SK-N-SH treated with all-trans-retinoic acid at 6 μM for 48 hours (cell line): ENCODE measurements at regions not wholly inside any gene's neighbourhood (a gene's known extent, or its start where the extent isn't known, plus 50 kb on each side); places are given as distances from the start of the nearest gene placed in this dataset.

Experiments used
- ATAC-seq: fragments of 200-7000 bp; cut with Tn5 transposase; 3 replicates; pipeline ENCODE4 v1.9.1; 2020; ENCODE audit warnings: mild to moderate bottlenecking, moderate library complexity
- ARNTL ChIP-seq: fragments of 450-650 bp; formaldehyde crosslinking; IDR thresholded peaks from 2 replicates; pipeline ENCODE4 v1.5.0; 2020; ENCODE audit warnings: low read depth, mild to moderate bottlenecking, moderate library complexity, borderline replicate concordance
- BACH2 ChIP-seq: fragments of 250-450 bp; sonication (Bioruptor Pico); IDR thresholded peaks from 2 replicates; pipeline ENCODE4 v1.9.0; 2021; ENCODE audit warnings: mild to moderate bottlenecking, borderline replicate concordance
- CREB5 ChIP-seq: fragments of 250-450 bp; sonication (Bioruptor Pico); IDR thresholded peaks from 2 replicates; pipeline ENCODE4 v1.5.1; 2020; ENCODE audit warnings: low read depth, mild to moderate bottlenecking, moderate library complexity
- CSDC2 ChIP-seq: fragments of 250-450 bp; sonication (Bioruptor Pico); IDR thresholded peaks from 2 replicates; pipeline ENCODE4 v1.5.0; 2020; ENCODE audit warnings: mild to moderate bottlenecking, moderate library complexity
- CSRNP3 ChIP-seq: fragments of 250-450 bp; sonication (Bioruptor Pico); IDR thresholded peaks from 2 replicates; pipeline ENCODE4 v1.5.1; 2021; ENCODE audit warnings: mild to moderate bottlenecking, moderate library complexity
- GLIS3 ChIP-seq: fragments of 250-450 bp; sonication (Bioruptor Pico); IDR thresholded peaks from 2 replicates; pipeline ENCODE4 v1.5.0; 2020; ENCODE audit warnings: mild to moderate bottlenecking, moderate library complexity
- ISL1 ChIP-seq: fragments of 250-450 bp; sonication (Bioruptor Pico); IDR thresholded peaks from 2 replicates; pipeline ENCODE4 v2.1.2; 2022; ENCODE audit warnings: mild to moderate bottlenecking, moderate library complexity
- OSR1 ChIP-seq: fragments of 250-450 bp; sonication (Bioruptor Pico); IDR thresholded peaks from 2 replicates; pipeline ENCODE4 v1.8.0; 2022; ENCODE audit warnings: moderate library complexity, mild to moderate bottlenecking, inconsistent platforms
- POU6F1 ChIP-seq: fragments of 250-450 bp; sonication (Bioruptor Pico); IDR thresholded peaks from 2 replicates; pipeline ENCODE4 v1.8.0; 2021; ENCODE audit warnings: low read depth, mild to moderate bottlenecking, moderate library complexity, borderline replicate concordance
- PPARA ChIP-seq: fragments of 250-450 bp; sonication (Bioruptor Pico); IDR thresholded peaks from 2 replicates; pipeline ENCODE4 v1.5.0; 2020; ENCODE audit warnings: mild to moderate bottlenecking, borderline replicate concordance
- RARB ChIP-seq: fragments of 250-450 bp; sonication (Bioruptor Pico); IDR thresholded peaks from 2 replicates; pipeline ENCODE4 v1.8.0; 2021; ENCODE audit warnings: mild to moderate bottlenecking, moderate library complexity
- SNAI2 ChIP-seq: fragments of 250-450 bp; sonication (Bioruptor Pico); IDR thresholded peaks from 2 replicates; pipeline ENCODE4 v1.5.0; 2020; ENCODE audit warnings: mild to moderate bottlenecking, moderate library complexity
- TOX ChIP-seq: fragments of 250-450 bp; sonication (Bioruptor Pico); IDR thresholded peaks from 2 replicates; pipeline ENCODE4 v1.8.0; 2021; ENCODE audit warnings: mild to moderate bottlenecking, moderate library complexity, borderline replicate concordance
- ZC3H10 ChIP-seq: fragments of 250-450 bp; sonication (Bioruptor Pico); IDR thresholded peaks from 2 replicates; pipeline ENCODE4 v1.5.1; 2021; ENCODE audit warnings: mild to moderate bottlenecking, moderate library complexity
- ZFP30 ChIP-seq: fragments of 450-650 bp; formaldehyde crosslinking; IDR thresholded peaks from 2 replicates; pipeline ENCODE4 v1.5.0; 2022; ENCODE audit warnings: mild to moderate bottlenecking, moderate library complexity
- ZNF565 ChIP-seq: fragments of 450-650 bp; formaldehyde crosslinking; conservative IDR thresholded peaks from 2 replicates; pipeline ENCODE4 v1.5.0; 2020; ENCODE audit warnings: low read depth, mild to moderate bottlenecking, moderate library complexity
- ZNF8 ChIP-seq: fragments of 450-650 bp; formaldehyde crosslinking; IDR thresholded peaks from 2 replicates; pipeline ENCODE4 v1.5.0; 2020; ENCODE audit warnings: mild to moderate bottlenecking, moderate library complexity
- TF ChIP-seq, protein P1 (sequence below): fragments of 250-450 bp; sonication (Bioruptor Pico); IDR thresholded peaks from 2 replicates; pipeline ENCODE4 v1.8.0; 2020; ENCODE audit warnings: mild to moderate bottlenecking, moderate library complexity, borderline replicate concordance
- TF ChIP-seq, protein P2 (sequence below): fragments of 250-450 bp; sonication (Bioruptor Pico); IDR thresholded peaks from 2 replicates; pipeline ENCODE4 v1.5.0; 2020; ENCODE audit warnings: mild to moderate bottlenecking, moderate library complexity

GRCh38 chr17:12209632-12210191, 189.0 kb downstream of the MAP2K4 start:
- ATAC-seq: no peak
- TF ChIP-seq, protein P1, sequence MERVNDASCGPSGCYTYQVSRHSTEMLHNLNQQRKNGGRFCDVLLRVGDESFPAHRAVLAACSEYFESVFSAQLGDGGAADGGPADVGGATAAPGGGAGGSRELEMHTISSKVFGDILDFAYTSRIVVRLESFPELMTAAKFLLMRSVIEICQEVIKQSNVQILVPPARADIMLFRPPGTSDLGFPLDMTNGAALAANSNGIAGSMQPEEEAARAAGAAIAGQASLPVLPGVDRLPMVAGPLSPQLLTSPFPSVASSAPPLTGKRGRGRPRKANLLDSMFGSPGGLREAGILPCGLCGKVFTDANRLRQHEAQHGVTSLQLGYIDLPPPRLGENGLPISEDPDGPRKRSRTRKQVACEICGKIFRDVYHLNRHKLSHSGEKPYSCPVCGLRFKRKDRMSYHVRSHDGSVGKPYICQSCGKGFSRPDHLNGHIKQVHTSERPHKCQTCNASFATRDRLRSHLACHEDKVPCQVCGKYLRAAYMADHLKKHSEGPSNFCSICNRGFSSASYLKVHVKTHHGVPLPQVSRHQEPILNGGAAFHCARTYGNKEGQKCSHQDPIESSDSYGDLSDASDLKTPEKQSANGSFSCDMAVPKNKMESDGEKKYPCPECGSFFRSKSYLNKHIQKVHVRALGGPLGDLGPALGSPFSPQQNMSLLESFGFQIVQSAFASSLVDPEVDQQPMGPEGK (CRISPR knock-in tag): no peak
- TF ChIP-seq CSRNP3 (CRISPR knock-in tag): no peak
- TF ChIP-seq ZC3H10: no peak
- no peak for TF ChIP-seq ISL1 (CRISPR knock-in tag)
- TF ChIP-seq CREB5 (CRISPR knock-in tag): no peak
- TF ChIP-seq, protein P2, sequence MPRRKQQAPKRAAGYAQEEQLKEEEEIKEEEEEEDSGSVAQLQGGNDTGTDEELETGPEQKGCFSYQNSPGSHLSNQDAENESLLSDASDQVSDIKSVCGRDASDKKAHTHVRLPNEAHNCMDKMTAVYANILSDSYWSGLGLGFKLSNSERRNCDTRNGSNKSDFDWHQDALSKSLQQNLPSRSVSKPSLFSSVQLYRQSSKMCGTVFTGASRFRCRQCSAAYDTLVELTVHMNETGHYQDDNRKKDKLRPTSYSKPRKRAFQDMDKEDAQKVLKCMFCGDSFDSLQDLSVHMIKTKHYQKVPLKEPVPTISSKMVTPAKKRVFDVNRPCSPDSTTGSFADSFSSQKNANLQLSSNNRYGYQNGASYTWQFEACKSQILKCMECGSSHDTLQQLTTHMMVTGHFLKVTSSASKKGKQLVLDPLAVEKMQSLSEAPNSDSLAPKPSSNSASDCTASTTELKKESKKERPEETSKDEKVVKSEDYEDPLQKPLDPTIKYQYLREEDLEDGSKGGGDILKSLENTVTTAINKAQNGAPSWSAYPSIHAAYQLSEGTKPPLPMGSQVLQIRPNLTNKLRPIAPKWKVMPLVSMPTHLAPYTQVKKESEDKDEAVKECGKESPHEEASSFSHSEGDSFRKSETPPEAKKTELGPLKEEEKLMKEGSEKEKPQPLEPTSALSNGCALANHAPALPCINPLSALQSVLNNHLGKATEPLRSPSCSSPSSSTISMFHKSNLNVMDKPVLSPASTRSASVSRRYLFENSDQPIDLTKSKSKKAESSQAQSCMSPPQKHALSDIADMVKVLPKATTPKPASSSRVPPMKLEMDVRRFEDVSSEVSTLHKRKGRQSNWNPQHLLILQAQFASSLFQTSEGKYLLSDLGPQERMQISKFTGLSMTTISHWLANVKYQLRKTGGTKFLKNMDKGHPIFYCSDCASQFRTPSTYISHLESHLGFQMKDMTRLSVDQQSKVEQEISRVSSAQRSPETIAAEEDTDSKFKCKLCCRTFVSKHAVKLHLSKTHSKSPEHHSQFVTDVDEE: no peak
- no peak for TF ChIP-seq TOX
- no peak for TF ChIP-seq RARB (CRISPR knock-in tag)
- no peak for TF ChIP-seq PPARA
- TF ChIP-seq SNAI2 (CRISPR knock-in tag): no peak
- TF ChIP-seq ZNF565 (CRISPR knock-in tag): no peak
- TF ChIP-seq ZFP30 (CRISPR knock-in tag): no peak

GRCh38 chr17:12220714-12221439, 200.2 kb downstream of the MAP2K4 start:
- ATAC-seq: peak; percentile 39; the same call in 2 of the 3 replicates

DNA sequence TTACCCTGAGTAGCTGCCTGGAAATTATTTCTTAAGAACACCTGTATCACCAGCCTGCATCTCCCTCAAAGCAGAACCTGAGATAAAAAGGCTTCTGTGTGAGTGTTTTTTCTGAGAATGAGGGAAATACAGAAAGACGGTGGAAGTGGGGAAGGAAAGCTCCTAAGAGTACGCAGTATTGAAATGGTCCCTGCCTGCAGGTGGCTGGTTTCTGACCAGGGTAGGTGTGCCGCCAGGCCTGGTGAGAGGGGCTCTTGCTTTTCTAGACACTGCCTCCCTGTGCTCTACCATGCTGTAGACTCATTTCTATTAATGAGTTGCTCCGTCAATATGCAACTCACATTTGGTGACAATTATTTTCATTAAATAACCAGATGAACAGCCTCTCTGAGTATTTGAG, 201.7 kb downstream of the MAP2K4 start:
- TF ChIP-seq, protein P1 (CRISPR knock-in tag): no peak
- TF ChIP-seq BACH2 (CRISPR knock-in tag): no peak
- no peak for TF ChIP-seq RARB (CRISPR knock-in tag)
- TF ChIP-seq CREB5 (CRISPR knock-in tag): no peak
- no peak for TF ChIP-seq CSDC2 (CRISPR knock-in tag)
- TF ChIP-seq ZNF565 (CRISPR knock-in tag): no peak
- no peak for TF ChIP-seq ZNF8 (CRISPR knock-in tag)
- TF ChIP-seq ARNTL (CRISPR knock-in tag): no peak
- no peak for TF ChIP-seq ZC3H10
- TF ChIP-seq CSRNP3 (CRISPR knock-in tag): no peak
- TF ChIP-seq ISL1 (CRISPR knock-in tag): no peak
- TF ChIP-seq ZFP30 (CRISPR knock-in tag): no peak
- TF ChIP-seq POU6F1 (CRISPR knock-in tag): no peak
- TF ChIP-seq GLIS3 (CRISPR knock-in tag): no peak
- no peak for TF ChIP-seq OSR1 (CRISPR knock-in tag)
- no peak for TF ChIP-seq SNAI2 (CRISPR knock-in tag)
- no peak for ATAC-seq
